ENCODE measurements at regions not wholly inside any gene's neighbourhood (a gene's known extent, or its start where the extent isn't known, plus 50 kb on each side); places are given as distances from the start of the nearest gene placed in this dataset.
"Not testable (repeated sequence)": the region's sequence is repeated elsewhere in the genome, so short reads cannot be mapped to it uniquely, and the experiment has no call there.

DNA sequence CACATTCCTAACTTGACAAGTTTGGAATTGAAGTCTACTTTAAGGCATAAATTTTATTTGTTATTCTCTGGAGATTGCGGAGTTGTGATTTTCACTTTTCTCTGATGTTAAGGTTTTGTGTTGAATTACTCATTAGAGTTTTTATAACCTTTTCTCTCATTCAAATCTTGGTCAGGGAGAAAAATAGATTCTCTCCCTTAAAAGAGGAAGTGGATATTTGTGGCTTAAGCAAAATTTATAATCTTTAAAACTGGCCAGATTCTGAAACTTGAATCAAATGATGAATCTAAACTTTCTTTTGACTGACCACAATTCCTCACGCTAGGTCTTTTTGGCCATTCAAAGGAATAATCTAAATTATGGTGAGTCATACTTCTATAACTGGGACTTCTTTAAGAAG, 361.4 kb downstream of the TEX13C start:
- no peak for DNase-seq

DNA sequence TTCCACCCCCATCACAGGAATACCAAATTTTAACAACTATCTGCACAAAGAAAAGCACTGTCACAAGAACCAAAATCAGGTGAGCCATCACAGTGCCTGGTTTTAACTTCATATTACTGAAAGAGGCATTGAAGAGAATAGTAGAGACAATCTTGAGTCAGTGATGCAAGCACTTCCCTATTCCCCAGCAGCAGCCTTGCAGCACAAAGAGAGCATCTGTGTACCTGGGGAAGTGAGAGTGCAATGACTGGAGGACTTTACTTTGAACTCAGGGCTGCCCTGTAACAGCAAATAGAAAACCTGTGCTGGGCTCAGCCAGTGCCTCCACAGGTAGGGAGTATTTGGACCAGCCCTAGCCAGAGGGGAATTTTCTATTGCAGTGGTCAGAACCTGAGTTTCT, 361.8 kb downstream of the TEX13C start:
- no peak for DNase-seq

DNA sequence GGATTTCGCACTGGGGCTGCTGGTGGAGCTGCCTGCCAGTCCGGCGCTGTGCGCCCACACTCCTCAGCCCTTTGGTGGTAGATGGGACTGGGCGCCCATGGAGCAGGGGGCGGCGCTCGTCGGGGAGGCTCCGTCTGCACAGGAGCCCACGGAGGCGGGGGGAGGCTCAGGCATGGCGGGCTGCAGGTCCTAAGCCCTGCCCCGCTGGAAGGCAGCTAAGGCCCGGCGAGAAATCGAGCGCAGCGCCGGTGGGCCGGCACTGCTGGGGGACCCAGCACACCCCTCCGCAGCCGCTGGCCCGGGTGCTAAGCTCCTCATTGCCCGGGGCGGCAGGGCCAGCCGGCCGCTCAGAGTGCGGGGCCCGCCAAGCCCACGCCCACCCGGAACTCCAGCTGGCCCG, 370.9 kb downstream of the TEX13C start:
- DNase-seq = not testable (repeated sequence)

DNA sequence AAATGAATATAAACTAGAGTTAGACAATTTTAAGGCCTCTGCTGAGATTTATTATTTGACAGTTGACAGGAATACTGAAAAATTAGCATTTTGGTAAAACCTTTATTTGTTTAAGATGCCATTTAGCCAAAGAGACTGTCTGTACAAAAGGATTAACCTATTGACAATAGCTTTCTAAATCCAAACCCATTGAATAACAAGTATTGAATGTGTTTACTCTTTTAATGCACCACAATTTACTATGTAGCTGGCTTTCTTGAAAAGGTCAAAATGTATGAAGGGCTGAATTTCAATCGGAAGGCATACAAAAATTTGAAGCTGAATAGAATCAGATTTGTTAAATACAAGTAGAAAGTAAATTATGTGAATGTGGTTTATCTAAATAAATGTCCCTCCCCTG, 374.5 kb downstream of the TEX13C start:
- DNase-seq = no peak

DNA sequence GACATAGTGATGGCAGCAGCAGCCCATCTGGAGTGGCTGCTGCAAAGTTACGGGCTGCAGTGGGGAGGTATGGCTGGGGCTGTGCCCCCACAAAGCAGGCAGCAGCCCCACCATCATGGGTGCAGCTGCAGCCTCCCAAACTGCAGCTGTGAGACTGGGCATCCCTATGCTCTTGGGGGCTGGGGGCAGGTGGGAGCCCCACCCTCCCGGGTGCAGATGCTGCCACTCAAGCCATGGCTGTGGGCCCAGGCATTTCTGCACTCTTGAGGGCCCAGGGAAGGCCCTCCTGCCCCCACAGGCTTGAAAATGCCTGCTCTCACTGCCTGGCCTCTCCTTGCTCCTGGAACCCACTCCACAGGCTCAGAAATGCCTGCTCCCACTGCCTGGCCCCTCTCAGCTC, 389.4 kb downstream of the TEX13C start:
- no peak for DNase-seq

DNA sequence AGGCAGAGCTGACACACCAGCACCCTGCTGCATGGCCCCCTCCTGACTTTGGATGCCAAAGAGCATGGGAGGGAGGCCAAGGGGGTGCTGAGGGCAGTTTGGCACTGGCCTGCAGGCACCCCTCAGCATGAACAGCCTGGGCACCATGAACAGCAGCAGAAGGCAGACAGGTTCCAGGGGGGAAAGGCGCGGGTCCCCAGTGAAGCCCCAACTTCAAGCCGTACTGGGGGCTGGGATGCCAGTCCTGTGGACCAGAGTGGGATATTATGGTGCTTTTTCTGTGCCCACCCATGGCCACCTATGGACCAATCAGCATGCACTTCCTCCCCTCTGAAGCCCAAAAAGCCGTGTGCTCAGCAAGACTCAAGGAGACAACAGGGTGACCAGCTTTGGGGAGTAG, 389.9 kb downstream of the TEX13C start:
- no peak for DNase-seq

DNA sequence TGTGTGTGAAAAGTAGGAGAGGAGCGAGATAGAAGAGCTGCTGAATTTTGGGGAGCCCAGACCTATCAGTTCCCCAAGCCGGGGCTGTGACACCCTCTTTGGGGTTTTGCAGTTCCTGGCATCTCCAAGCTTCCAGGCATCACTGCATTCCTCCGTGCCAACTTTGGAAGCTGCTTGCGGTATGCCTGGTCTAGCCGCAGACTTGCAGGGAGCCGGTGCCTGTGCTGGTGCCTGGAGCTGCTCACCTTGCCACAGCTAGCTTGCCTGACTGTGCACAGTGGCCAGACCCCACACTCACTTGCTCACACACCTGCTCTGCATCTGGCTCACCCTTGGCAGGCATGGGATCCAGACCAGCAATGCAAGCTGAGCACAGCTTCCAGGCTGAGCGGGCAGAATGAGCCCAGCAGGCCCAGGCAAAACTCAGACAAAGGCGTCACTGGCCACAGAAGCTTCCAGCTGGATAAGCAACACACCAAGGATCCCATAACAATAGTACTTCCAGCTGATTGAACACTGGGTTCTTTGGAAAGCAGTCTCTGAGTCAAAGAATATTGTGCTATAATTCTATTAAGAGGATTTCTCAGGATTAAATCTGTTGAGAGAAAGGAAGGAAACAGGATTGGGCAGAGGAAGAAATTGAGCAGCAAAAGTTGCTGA, 390.9 kb downstream of the TEX13C start:
- no peak for DNase-seq

DNA sequence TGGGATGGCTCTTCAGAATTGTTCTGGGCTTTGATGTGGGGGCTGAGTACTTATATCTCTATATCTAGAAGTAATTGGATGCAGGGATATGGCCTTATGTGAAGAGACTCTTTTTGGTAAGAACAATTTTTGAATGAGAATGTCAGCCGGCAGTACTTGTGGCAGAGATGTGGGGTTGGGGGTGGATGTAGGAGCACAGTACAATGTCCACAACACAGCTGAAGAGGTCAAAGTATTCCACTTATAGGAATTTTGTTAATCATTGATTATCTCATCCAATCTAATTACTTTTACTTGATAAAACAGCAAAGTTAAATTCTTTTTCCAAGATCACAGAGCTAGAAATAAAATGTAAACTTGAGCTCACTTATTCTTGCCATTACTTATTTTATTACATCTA, 391.4 kb downstream of the TEX13C start:
- DNase-seq = no peak

DNA sequence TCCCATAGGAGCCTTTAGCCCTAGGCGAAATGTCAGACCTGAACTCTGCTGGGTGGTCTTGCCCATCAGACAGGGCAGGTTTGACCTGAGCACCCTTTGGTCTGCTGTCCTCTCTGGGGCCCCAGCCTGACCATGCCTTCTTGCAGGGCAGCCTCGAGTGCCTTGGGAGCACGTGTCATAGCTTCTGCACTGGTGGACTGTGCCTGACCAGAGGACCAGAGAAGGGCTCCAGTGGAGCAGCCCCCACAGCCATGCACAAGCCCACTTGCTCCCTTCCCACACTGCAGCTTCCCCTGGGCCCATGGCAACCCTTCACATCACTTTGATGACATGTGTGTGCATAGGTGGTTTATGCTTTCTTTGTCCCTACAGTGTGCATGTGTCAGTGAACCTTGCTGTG, 394.0 kb downstream of the TEX13C start:
- DNase-seq = no peak

DNA sequence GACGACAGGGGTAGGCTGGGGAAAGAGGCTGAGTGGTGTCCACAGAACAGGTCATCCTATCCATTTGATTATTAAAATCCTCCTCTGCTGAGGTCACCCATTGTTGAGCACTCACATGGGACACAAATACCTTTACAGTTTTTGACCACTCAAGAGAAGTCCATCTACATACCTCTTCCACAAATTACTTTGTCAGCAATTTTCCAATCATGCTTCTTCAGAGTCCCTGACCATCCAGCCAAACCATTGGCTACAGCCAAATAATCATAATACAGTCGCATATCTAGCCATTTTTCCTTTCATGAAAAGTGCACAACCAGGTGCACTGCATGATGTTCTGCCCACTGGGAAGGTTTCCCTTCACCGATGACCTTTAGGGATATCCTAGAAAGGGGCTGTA, 407.4 kb downstream of the TEX13C start:
- no peak for DNase-seq

DNA sequence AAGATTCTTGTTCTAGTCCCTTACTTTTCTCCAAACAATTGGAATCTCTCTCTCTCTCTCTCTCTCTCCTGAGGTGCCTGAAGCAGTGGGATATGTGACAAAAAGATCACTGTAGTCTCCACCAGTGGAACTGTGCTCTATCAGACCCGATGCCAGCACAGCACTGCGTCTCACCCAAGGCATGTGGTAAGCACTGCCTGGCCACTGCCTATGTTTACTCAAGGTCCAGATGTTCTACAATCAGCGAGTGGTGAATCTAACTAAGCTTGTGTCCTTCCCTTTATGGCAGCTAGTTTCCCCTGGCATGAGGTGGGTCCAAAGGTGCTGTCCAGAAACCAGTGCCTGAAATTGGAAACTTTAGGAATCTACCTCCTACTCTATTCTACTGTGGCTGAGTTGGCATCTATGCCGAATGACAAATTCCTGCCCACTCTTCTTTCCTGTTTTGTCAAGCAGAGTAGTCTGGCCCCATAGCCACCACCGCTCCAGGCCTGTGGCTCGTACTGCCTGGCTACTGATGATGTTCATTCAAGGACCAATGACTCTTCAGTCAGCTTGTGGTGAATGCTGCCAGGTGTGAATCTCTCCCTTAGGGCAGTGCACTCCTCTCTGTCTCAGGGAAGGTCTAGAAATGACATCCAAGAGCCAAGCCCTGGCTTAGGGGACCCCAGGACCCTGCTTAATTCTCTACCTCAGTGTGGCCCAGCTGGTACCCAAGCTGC, 416.5 kb downstream of the TEX13C start:
- no peak for DNase-seq

DNA sequence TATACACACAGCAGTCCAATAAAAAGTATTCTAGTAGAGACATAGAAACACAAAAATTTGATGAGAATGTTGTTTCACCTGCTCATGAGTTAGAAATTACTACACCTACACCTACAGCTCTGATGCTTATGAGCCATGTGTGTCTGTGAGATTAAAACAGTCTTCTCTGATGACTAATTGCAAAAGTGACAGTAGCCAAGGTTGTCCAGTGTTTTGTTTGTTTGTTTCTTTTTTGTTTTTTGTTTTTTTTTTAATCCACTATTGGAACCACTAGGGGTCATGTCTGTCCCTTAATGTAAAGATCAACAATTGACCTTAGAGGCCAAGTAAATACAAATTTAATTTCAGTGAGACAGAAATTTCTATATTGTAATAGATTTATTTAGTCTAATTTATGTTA, 423.1 kb downstream of the TEX13C start:
- DNase-seq = no peak

DNA sequence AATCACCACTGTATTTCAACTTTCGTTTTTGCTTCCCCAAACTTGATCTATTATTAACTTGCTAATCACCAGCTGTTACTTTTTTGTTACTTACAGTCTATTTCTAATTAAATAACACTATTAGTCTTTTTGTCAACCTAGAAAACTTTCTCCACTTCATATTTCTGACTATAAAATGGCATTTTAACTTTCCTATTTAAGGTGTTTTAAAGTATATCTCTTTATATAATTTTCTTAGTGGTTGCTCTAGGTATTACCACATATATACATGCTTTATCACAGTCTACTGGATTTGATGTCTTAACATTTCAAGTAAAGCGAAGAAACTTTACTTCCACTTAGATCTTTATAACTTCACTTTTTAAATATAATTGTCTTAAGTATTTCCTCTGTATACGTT, 421.2 kb downstream of the DCAF12L2 start:
- DNase-seq = no peak

DNA sequence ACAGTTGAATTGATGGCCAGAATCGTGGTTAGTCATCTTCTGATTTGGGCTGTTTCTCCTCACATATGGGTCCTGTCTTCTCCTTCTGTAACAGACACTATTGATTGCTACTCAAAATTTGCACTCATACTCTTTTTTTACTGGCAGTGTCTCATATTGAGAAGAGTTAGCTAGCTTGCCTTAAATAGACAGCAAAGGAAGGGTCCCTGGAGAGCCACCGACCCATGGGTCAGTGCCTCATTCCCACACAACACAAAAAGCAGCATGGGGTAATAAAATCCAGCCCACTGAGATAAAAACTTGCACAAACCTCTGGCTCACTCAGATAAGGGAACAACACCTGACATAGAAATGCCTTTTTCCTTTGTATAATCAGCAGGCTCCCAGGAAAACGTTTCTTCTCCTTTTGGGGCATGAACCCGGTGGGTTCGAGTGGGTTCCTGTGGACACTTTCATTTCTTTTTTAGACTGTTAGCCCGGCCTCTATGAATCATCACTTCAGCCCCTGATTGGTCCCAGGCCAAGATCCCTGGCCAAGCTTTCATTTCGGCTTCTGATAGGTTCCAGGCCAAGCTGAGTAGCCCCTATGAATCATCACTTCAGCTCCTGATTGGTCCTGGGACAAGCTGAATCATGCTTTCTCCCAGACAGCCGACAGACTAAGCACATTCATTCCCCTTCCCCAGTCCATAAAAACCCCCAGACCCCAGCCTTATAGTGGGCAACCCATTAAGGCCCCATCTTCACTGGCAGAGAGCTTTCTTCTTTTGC, 408.1 kb downstream of the DCAF12L2 start:
- DNase-seq = no peak

DNA sequence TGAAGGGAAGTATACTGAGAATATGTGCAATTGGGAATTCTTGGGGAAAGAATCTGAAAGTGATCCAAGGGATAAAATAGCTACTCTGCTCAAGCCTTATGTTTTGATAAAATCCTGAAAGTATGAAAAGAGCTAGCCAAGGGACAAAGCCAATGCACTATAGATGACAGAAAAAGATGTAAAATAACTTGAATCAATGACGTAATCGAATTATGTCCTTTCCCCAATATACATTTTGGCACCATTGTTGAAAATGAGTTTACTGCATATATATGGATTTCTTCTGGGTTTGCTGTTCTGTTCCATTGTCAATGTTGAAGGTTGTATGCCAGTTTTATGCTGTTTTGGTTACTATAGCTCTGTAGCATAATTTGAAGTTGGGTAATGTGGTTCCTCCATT, 407.3 kb downstream of the DCAF12L2 start:
- DNase-seq = no peak

DNA sequence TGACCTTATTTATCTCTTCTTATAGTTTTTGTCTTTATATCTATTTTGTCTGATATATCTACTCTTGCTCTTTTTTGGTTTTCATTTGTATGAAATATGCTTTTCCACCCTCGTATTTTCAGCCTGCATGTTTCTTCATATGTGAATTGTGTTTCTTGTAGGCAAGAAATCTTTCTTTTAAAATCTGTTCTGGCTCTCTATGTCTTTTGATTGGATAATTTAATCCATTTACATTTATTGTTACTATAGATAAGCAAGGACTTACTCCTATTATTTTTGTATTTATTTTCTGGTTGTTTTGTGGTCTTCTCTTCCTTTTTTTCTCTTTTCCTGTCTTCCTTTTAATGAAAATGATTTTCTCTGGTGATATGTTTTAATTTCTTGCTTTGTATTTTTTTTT, 403.1 kb downstream of the DCAF12L2 start:
- no peak for DNase-seq

DNA sequence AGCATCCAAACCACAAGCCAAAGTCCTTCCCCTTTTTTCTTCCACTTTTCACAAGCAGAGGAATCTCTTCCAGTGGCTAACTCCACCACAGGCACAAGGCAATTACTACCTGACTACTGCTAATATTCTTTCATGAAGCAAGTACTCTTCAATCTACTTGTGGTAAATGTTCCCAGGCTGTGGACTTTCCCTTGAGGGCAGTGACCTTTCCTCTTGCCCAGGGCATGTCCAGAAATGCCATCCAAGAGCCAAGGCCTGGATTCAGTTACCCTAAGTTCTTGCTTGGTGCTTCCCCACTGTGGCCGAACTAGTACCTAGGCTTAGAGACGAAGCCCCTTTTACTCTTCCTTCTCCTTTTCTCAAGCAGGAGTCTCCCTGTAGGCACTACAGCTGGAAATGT, 400.7 kb downstream of the DCAF12L2 start:
- no peak for DNase-seq

DNA sequence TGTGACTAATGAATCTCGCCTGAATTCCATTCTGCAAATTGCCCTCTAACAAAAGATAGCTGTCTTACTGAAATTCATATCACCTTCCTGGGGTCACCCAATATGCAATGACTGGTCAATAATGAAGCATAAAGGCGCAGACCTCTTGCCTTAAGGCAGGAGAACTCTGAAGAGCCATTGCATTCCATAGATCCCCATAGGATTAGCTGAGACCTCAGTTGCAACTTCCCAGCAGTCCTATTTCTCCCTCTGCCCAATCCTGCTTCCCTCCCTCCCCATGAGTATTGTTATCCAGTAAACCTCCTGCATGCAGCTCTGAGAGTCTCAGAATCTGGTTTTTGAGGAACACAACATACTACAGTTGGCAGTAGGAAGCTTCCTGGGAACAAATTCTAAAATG, 396.5 kb downstream of the DCAF12L2 start:
- DNase-seq = no peak

DNA sequence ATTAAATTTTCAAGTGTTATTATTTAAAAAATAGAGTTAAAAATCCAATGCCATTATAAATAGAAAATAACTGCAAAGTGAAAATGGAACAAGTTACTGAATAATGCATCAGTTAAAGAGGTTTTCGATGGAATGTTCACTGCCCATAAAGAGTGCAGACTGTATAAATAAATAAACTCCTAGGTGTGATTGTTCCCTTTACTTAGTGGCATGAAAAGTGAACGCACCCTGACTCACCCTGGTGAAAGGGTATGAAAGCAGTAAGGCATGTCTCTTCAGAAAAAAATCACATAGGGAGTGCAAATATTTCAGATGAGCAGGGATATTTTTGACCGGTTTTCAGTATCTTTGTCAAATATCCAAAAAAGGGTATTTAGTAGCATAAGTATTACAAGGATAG, 387.8 kb downstream of the DCAF12L2 start:
- no peak for DNase-seq

DNA sequence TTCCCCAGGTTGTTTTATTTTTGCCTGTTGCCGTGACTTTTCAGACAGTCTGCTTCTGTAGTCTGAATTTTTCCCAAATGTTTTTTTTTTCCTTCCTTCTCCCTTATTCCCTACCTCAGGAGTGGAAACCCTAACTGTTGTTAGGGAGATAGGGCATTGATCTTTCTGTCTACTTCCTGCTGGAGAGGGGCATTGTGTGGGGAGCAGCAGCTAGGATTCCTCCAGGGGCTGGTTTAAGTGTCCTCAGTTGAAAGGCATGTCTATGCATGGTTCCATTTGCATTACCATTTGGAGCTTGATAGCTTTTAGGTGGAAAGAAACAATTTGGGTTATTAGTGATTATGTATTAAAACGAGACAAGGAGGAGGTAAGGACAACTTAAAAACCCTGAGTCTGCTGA, 383.9 kb downstream of the DCAF12L2 start:
- DNase-seq = no peak

DNA sequence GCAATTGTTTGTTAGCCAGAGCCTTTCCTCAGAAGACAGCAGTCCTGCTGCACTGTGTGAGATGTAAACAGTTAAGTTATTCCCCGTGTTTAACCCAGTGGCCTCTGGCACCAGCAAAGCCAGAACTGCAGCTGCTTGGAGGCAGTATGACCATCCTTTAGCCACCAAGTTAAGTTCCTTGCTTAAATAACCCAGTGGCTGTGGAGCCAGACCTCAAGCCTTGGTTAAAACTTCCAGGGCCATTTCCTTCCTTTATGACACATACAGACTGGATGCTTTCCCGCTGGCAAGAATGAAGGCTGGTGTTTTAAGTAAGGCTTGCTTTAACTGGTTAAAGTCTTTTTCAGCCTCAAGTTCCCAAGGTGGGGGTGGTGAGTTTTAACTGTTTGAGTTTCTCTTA, 379.8 kb downstream of the DCAF12L2 start:
- DNase-seq = no peak

DNA sequence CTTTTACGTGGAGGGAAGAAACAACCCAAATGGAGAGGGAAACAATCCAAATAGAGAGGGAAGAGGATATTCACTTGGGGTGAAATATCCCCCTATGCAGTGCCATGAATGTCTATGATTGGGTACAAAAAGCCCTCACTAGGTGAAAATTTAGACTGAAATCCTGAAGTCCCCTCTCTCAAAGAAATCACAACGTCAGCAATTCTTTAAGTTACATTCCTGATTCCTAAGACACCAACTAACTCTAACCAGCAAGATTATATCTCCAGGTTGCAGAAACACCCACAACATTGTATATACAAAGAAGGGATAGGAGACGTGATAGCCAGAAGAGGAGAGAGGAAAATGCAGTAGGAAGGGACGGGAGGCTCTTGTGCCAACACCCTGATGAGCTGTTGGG, 374.3 kb downstream of the DCAF12L2 start:
- no peak for DNase-seq

DNA sequence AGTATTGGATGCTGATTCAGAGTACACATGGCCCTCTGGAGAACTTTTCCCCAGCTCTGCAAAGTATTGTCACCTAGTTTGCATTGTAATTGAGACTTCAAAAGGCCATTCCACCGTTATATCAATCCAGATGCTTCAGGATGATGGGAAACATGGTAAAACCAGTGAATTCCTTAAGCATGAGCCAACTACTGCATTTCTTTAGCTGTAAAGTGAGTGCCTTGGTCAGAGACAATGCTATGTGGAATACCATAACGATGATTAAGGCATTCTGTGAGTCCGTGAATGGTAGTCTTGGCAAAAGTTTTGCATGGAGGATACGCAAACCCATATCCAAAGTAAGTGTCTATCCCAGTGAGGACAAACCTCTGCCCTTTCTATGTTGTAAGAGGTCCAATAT, 355.2 kb downstream of the DCAF12L2 start:
- no peak for DNase-seq

DNA sequence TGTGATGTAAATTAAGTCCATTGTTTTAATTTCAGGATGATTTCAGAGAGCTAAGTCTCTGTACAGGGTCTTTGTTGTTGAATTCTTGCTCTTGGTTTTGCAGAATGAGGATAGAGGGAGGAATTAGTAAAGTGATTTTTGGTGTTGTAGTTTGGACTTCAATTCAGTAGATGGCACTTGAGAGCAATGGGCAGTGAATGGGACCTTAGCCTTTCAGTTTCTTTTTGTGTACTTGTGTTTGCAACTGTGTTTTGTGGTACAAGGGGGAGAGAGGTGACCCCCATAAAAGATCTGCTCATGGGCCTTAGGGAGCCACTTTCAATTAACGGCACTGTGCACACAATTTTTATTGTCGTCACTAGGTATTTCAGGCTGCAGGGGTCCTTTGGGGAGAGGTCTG, 340.0 kb downstream of the DCAF12L2 start:
- no peak for DNase-seq
